ENCODE measurements at regions not wholly inside any gene's neighbourhood (a gene's known extent, or its start where the extent isn't known, plus 50 kb on each side); places are given as distances from the start of the nearest gene placed in this dataset.

DNA sequence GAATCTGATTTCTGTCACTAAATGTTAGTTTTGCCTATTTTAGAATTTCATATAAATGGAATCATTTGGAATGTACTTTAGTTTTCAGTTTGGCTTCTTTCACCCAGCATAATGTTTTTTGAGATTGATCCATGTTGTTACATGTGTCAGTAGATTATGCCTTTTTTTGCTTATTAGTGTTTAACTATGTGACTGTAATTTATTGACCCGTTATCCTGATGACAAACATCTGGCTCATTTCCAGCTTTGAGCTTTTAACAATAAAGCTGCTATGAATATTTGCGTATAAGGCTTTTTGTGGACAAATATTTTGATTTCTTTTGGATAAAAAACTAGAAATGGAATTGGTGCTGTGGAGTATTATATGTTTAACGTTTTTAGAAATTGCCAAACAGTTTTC is 254.5 kb upstream of the CFAP20DC start (continued):
- TF ChIP-seq, protein P1, sequence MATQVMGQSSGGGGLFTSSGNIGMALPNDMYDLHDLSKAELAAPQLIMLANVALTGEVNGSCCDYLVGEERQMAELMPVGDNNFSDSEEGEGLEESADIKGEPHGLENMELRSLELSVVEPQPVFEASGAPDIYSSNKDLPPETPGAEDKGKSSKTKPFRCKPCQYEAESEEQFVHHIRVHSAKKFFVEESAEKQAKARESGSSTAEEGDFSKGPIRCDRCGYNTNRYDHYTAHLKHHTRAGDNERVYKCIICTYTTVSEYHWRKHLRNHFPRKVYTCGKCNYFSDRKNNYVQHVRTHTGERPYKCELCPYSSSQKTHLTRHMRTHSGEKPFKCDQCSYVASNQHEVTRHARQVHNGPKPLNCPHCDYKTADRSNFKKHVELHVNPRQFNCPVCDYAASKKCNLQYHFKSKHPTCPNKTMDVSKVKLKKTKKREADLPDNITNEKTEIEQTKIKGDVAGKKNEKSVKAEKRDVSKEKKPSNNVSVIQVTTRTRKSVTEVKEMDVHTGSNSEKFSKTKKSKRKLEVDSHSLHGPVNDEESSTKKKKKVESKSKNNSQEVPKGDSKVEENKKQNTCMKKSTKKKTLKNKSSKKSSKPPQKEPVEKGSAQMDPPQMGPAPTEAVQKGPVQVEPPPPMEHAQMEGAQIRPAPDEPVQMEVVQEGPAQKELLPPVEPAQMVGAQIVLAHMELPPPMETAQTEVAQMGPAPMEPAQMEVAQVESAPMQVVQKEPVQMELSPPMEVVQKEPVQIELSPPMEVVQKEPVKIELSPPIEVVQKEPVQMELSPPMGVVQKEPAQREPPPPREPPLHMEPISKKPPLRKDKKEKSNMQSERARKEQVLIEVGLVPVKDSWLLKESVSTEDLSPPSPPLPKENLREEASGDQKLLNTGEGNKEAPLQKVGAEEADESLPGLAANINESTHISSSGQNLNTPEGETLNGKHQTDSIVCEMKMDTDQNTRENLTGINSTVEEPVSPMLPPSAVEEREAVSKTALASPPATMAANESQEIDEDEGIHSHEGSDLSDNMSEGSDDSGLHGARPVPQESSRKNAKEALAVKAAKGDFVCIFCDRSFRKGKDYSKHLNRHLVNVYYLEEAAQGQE (IDR thresholded peaks at IDR 0.05), result no peak
- TF ChIP-seq HEYL (CRISPR knock-in tag; IDR thresholded peaks at IDR 0.05), result no peak

DNA sequence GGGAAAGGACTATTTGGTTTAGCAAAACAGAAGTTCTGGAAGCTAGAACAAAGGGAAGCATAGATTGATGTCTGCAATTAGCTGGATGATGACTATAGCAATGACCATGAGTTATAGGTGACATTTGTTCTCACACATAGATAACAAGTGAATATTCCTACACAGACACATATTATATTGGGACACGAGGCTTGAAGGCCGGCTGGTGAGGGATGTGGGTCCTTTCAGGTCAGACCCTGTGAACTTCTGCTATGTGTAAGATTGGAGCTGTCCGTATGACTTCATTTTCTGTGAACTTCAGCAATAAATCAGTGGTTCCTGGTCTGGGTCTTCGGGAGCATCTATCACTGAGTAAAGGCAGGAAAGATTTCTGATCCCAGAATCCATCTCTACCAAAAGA is 253.6 kb upstream of the CFAP20DC start:
- DNase-seq (ENCODE audit: low read depth in 1 of 2, low spot score in 1 of 2) (no peak), FAIRE-seq (no peak), ATAC-seq (no peak)
- no peak overlapping the region for H3K27ac ChIP-seq
- 15% methylated on average over 4 of the region's 4 CpGs for WGBS (ENCODE audit: missing lambda C conversion rate)
- ChIA-PET CTCF (no interaction called here), POLR2A (no interaction called here)
- H3K4me1 ChIP-seq, result no peaks in the 10 kb centered on the region
- TF ChIP-seq RAD21 (conservative IDR thresholded peaks at IDR 0.05 in 1 of 2, IDR thresholded peaks at IDR 0.05 in 1 of 2), result no peak
- no peak overlapping the region for H3K4me2 ChIP-seq
- H3K9me3 ChIP-seq, result no peaks in the 10 kb centered on the region
- H3K4me3 ChIP-seq, result no peak overlapping the region

- ChIA-PET POLR2A (no interaction called here), CTCF (no interaction called here)
- WGBS (ENCODE audit: missing lambda C conversion rate), result 38% methylated on average over 5 of the region's 5 CpGs
- Histone ChIP-seq H3K4me1 (no peaks in the 10 kb centered on the region), H3K4me3 (no peak overlapping the region), H3K9me3 (no peaks in the 10 kb centered on the region), H3K27ac (no peak overlapping the region), H3K4me2 (no peak overlapping the region)
- DNase-seq (ENCODE audit: low read depth in 1 of 2, low spot score in 1 of 2), result no peak
- no peak for FAIRE-seq
- no peak for ATAC-seq
- no peak for TF ChIP-seq MAFK (IDR thresholded peaks at IDR 0.05; ENCODE audit: partially characterized antibody)
- no peak for TF ChIP-seq TP53 (CRISPR knock-in tag; IDR thresholded peaks at IDR 0.05)
- no peak for TF ChIP-seq SREBF2 (IDR thresholded peaks at IDR 0.05)
These were observed 252.6 kb upstream of the CFAP20DC start for GRCh38 chr3:59302442-59302841.

DNA sequence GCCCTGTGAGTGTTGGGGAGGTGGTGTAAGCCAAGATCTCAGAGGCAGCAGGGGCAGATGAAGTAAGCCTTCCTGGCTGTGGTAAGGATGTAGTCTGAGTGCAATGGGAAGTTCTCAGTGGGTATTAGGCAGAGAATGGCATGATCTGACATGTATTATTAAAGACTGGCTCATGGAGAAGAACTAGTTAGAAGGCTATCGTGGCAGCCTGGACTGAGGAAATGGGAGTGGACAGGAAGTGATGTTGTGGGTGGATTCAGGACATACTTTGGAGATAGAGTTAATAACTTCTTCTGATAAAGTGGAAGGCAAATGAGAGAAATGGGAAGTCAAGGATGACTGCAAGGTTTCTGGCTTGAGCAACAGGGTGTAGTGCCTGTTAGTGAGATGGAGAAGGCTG is 250.9 kb upstream of the CFAP20DC start:
- CTCF ChIA-PET, result no interaction called here
- Histone ChIP-seq H3K4me1 (no peaks in the 10 kb centered on the region), H3K4me3 (no peak overlapping the region), H3K4me2 (no peak overlapping the region), H3K27ac (no peak overlapping the region), H3K9me3 (no peaks in the 10 kb centered on the region)
- ATAC-seq (no peak), DNase-seq (ENCODE audit: low read depth in 1 of 2, low spot score in 1 of 2) (no peak), FAIRE-seq (no peak)
- POLR2A ChIA-PET, result no interaction called here
- 7% methylated on average over 1 of the region's 1 CpG for whole genome bisulfite sequencing (ENCODE audit: missing lambda C conversion rate)
- TF ChIP-seq RFX5 (IDR thresholded peaks at IDR 0.05) (no peak), HES2 (IDR thresholded peaks at IDR 0.05) (no peak), CEBPB (IDR thresholded peaks at IDR 0.05) (no peak), ESRRA (IDR thresholded peaks at IDR 0.05; ENCODE audit: borderline replicate concordance, low read length) (no peak), SMC3 (IDR thresholded peaks at IDR 0.05) (no peak), FOSB (CRISPR knock-in tag; IDR thresholded peaks at IDR 0.05) (no peak), FOXS1 (CRISPR knock-in tag; IDR thresholded peaks at IDR 0.05) (no peak), CBX2 (IDR thresholded peaks at IDR 0.05; ENCODE audit: borderline replicate concordance, low read depth) (no peak), JUNB (IDR thresholded peaks at IDR 0.05) (no peak), CHD2 (IDR thresholded peaks at IDR 0.05; ENCODE audit: low read length, partially characterized antibody) (no peak), ZSCAN20 (CRISPR knock-in tag; IDR thresholded peaks at IDR 0.05) (no peak), EP300 (IDR thresholded peaks at IDR 0.05) (no peak), POLR2AphosphoS2 (conservative IDR thresholded peaks at IDR 0.05; ENCODE audit: low read length) (no peak), POLR2A (IDR thresholded peaks at IDR 0.05; ENCODE audit: low read length) (no peak), GATA3 (IDR thresholded peaks at IDR 0.05; ENCODE audit: borderline replicate concordance) (no peak)
- TF ChIP-seq, protein P2, sequence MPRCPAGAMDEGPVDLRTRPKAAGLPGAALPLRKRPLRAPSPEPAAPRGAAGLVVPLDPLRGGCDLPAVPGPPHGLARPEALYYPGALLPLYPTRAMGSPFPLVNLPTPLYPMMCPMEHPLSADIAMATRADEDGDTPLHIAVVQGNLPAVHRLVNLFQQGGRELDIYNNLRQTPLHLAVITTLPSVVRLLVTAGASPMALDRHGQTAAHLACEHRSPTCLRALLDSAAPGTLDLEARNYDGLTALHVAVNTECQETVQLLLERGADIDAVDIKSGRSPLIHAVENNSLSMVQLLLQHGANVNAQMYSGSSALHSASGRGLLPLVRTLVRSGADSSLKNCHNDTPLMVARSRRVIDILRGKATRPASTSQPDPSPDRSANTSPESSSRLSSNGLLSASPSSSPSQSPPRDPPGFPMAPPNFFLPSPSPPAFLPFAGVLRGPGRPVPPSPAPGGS (IDR thresholded peaks at IDR 0.05), result no peak
